Stomach (tissue), 8 donors: ENCODE measurements at regions not wholly inside any gene's neighbourhood (a gene's known extent, or its start where the extent isn't known, plus 50 kb on each side); places are given as distances from the start of the nearest gene placed in this dataset.

Experiments
- DNase-seq, 2 donors: peaks; one replicate each; pipeline versions ENCODE4 v3.0.0 to v3.0.0-alpha.2; 2013 to 2019
- H3K27ac ChIP-seq, 5 donors: fragments of 200-600 bp in 4 of 5; sonication (generic) in 4 of 5; one replicate each; pipeline ENCODE4 v1.5.1; 2013 to 2019; ENCODE audit warnings: mild to moderate bottlenecking in 1 of 5, moderate library complexity in 1 of 5
- H3K27me3 ChIP-seq, 3 donors: fragments of 200-600 bp; sonication (generic); one replicate each; pipeline ENCODE4 v1.5.1; 2017 to 2019; ENCODE audit warnings: mixed run types in 1 of 3
- H3K36me3 ChIP-seq, 4 donors: fragments of 200-600 bp; sonication (generic); 1 replicate in 3 of 4; 2 replicates in 1 of 4; pipeline ENCODE4 v1.5.1; 2016 to 2019
- H3K4me1 ChIP-seq, 4 donors: fragments of 200-600 bp; sonication (generic); one replicate each; pipeline ENCODE4 v1.5.1; 2016 to 2019
- H3K4me3 ChIP-seq, 4 donors: fragments of 200-600 bp; sonication (generic) in 3 of 4; one replicate each; pipeline ENCODE4 v1.5.1; 2016 to 2019; ENCODE audit warnings: mild to moderate bottlenecking in 1 of 4
- H3K9me3 ChIP-seq, 4 donors: fragments of 200-600 bp; sonication (generic); one replicate each; pipeline ENCODE4 v1.5.1; 2016 to 2019
- CTCF ChIP-seq, 7 experiments: fragments of 450-650 bp in 4 of 7; fragments of 200-600 bp in 3 of 7; sonication (generic) in 3 of 7; IDR thresholded peaks; one replicate each; pipeline ENCODE4 v1.5.1; 2016 to 2019; ENCODE audit warnings: antibody characterized with exemption in 7 of 7, control low read depth in 2 of 7, mild to moderate bottlenecking in 1 of 7
- EP300 ChIP-seq: sonication (generic); formaldehyde crosslinking; IDR thresholded peaks from one replicate; pipeline ENCODE4 v1.6.1; 2017; ENCODE audit warnings: antibody characterized with exemption
- POLR2A ChIP-seq, 4 donors: fragments of 450-650 bp; IDR thresholded peaks; one replicate each; pipeline ENCODE4 v1.6.1; 2016; ENCODE audit warnings: antibody characterized with exemption in 4 of 4, control low read depth in 2 of 4, mild to moderate bottlenecking in 1 of 4, moderate library complexity in 1 of 4
- POLR2AphosphoS5 ChIP-seq, 3 donors: sonication (generic); formaldehyde crosslinking; IDR thresholded peaks; one replicate each; pipeline ENCODE4 v1.6.1; 2016; ENCODE audit warnings: antibody characterized with exemption in 3 of 3
- WGBS, 5 donors: extraction: QIAGEN DNeasy Blood & Tissue Kit in 3 of 5; methylation state at CpG; one replicate each; pipeline versions ENCODE4 v1.1.5 to v1.1.7; 2013 to 2018; 5-methylcytosine and 5-hydroxymethylcytosine counted together
- intact Hi-C: fragments of 100-400 bp; cut with DNase I; formaldehyde crosslinking; loops from one replicate; pipeline ENCODE4 v1.15.1; 2023; ENCODE audit warnings: low total_unique reads
- donor health status: healthy with polysubstance abuse.
- donor health status: Bipolar disorder and iron deficiency.
- donor health status: healthy.

- peaks cover 0 to 68% (median 14%) of the 10 kb centered on the region in 3 donors for H3K27me3 ChIP-seq
- no peak overlapping the region for H3K27ac ChIP-seq
- intact Hi-C loops: no loop called here
- no peak for DNase-seq
- peaks cover 0 to 11% (median 0%) of the 10 kb centered on the region in 4 donors for H3K9me3 ChIP-seq
- H3K4me3 ChIP-seq: no peak overlapping the region
- H3K4me1 ChIP-seq: peaks cover 0 to 20% (median 4%) of the 10 kb centered on the region in 4 donors
- WGBS, 5 donors: 46 to 56% (median 54%) methylated on average over 8 of the region's 8 CpGs
- H3K36me3 ChIP-seq: no peaks in the 10 kb centered on the region
- TF ChIP-seq POLR2AphosphoS5 (IDR thresholded peaks at IDR 0.05): no peak
- no peak for TF ChIP-seq POLR2A (IDR thresholded peaks at IDR 0.05)
- TF ChIP-seq EP300: no peak
- no peak for TF ChIP-seq CTCF (IDR thresholded peaks at IDR 0.05)
Observed at GRCh38 chr16:86661706-86662105, 83.4 kb downstream of the FOXL1 start.

DNA sequence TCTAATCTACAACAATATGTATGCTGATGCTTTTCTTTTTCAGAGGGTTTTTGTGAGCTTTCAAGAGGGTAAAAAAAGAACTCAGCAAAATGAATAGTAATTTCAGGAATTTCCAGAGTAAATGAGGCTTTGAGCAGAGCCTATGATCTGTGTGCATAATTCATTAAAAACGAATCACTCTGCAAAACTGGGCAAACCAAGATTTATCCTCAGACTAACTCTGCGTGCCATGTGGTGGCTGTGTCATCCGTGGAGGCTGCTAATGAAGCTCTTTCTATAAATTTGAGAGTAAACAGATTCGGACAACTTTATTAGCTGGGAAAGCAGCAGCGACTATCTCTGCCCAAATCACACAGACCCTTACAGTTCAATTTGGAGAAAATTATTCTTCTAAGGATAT lies 83.8 kb downstream of the FOXL1 start:
- TF ChIP-seq EP300 (no peak), POLR2AphosphoS5 (IDR thresholded peaks at IDR 0.05) (no peak), CTCF (IDR thresholded peaks at IDR 0.05) (no peak), POLR2A (IDR thresholded peaks at IDR 0.05) (no peak)
- WGBS, 5 donors: 50 to 68% (median 64%) methylated on average over 5 of the region's 5 CpGs
- Histone ChIP-seq H3K27me3 (peaks cover 0 to 64% (median 14%) of the 10 kb centered on the region in 3 donors), H3K4me3 (no peak overlapping the region), H3K9me3 (peaks cover 0 to 11% (median 0%) of the 10 kb centered on the region in 4 donors), H3K27ac (no peak overlapping the region), H3K36me3 (no peaks in the 10 kb centered on the region), H3K4me1 (peaks cover 0 to 20% (median 4%) of the 10 kb centered on the region in 4 donors)
- DNase-seq: no peak
- intact Hi-C loops: no loop called here

DNA sequence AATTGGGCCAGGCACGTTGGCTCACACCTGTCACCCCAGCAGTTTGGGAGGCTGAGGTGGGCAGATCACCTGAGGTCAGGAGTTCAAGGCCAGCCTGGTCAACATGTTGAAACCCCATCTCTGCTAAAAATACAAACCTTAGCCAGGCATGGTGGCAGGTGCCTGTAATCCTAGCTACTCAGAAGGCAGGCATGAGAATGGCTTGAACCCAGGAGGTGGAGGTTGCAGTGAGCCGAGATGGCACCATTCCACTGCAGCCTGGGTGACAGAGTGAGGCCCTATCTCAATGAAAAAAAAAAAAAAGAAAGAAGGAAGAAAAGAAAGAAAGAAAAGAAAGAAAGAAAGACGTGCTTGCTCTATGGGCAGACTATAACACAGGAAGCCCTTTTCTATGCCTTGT lies 84.4 kb downstream of the FOXL1 start:
- Histone ChIP-seq H3K27ac (no peak overlapping the region), H3K36me3 (no peaks in the 10 kb centered on the region), H3K9me3 (peaks cover 0 to 11% (median 0%) of the 10 kb centered on the region in 4 donors), H3K4me3 (no peak overlapping the region), H3K4me1 (peaks cover 0 to 20% (median 4%) of the 10 kb centered on the region in 4 donors), H3K27me3 (peaks cover 0 to 63% (median 14%) of the 10 kb centered on the region in 3 donors)
- intact Hi-C loops: no loop called here
- WGBS, 5 donors: 68 to 77% (median 75%) methylated on average over 3 of the region's 3 CpGs
- no peak for DNase-seq
- TF ChIP-seq CTCF (IDR thresholded peaks at IDR 0.05) (no peak), POLR2A (IDR thresholded peaks at IDR 0.05) (no peak), EP300 (no peak), POLR2AphosphoS5 (IDR thresholded peaks at IDR 0.05) (no peak)

DNA sequence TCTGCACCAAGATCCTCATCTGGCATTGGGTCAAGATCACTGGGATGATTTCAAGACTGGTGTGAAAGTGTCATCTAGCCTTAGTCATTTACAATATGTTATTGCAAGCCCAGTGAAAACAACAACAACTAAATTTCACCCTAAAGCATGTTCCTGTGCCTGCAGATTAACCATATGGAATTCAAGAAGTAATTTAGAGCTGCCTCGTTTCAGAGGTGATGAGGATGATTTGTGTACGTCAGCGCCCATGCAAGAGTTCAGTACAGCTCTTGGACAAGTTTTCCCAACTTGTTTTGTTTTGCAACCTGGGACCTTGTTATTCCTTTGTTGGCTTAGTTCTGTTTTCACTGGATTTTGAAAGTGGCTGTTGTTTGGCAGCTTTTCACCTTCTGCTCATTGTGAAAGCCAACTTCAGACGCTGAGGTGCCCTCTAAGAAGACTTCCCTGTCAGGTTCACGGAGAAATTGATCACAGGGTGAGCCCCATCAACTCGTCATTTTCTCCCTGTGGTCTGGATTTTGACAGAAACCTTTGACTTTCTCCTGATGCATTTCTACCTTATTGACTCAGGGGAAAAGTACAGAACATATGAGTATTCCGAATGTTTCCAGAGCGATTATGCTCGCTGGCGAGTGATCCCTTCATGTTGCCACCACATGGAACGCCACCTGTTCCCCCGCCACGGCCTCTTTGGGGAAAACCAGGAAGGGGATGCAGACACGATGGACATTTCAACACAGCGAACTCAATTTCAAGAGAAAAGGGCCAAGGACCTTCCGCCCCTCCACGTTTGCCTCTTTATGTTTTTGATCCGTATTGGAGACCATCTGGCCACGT lies 85.6 kb downstream of the FOXL1 start:
- WGBS, 5 donors: 70 to 78% (median 74%) methylated on average over 19 of the region's 19 CpGs
- H3K4me3 ChIP-seq: no peak overlapping the region
- peaks cover 0 to 11% (median 0%) of the 10 kb centered on the region in 4 donors for H3K9me3 ChIP-seq
- intact Hi-C loops: no loop called here
- peak overlapping the region in 2 of 5 donors; percentile 60 to 72 for H3K27ac ChIP-seq
- TF ChIP-seq EP300 (no peak), CTCF (IDR thresholded peaks at IDR 0.05) (no peak), POLR2AphosphoS5 (IDR thresholded peaks at IDR 0.05) (no peak), POLR2A (IDR thresholded peaks at IDR 0.05) (no peak)
- H3K36me3 ChIP-seq: no peaks in the 10 kb centered on the region
- H3K27me3 ChIP-seq: peaks cover 0 to 64% (median 10%) of the 10 kb centered on the region in 3 donors
- H3K4me1 ChIP-seq: peaks cover 0 to 20% (median 4%) of the 10 kb centered on the region in 4 donors
- no peak for DNase-seq
